Keratinocyte (primary cell): ENCODE measurements at regions not wholly inside any gene's neighbourhood (a gene's known extent, or its start where the extent isn't known, plus 50 kb on each side); places are given as distances from the start of the nearest gene placed in this dataset.

ENCODE experiments used
- CTCF ChIP-seq, 3 experiments: IDR thresholded peaks in 1 of 3; conservative IDR thresholded peaks in 1 of 3; optimal IDR thresholded peaks in 1 of 3; 2 replicates in 2 of 3; 3 replicates in 1 of 3; pipeline versions ENCODE3 to v1.5.1; 2011; ENCODE audit warnings: low read length in 3 of 3, mild to moderate bottlenecking in 3 of 3, moderate library complexity in 2 of 3, control low read depth in 1 of 3, inconsistent platforms in 1 of 3; ENCODE audit not compliant: insufficient read depth in 2 of 3; ENCODE audit errors: extremely low read depth in 1 of 3
- EZH2 ChIP-seq: IDR thresholded peaks from one replicate; pipeline ENCODE4 v1.6.1; 2012; ENCODE audit warnings: inconsistent platforms, mild to moderate bottlenecking, low read length, moderate library complexity

GRCh38 chr5:101278917-101279316 lies 375.8 kb upstream of the ST8SIA4 start:
- no peak for TF ChIP-seq CTCF (optimal IDR thresholded peaks at IDR 0.05 in 1 of 3, IDR thresholded peaks at IDR 0.05 in 1 of 3, conservative IDR thresholded peaks at IDR 0.05 in 1 of 3; ENCODE audit: extremely low read depth in 1 of 3, insufficient read depth in 2 of 3, low read length in 3 of 3)
- TF ChIP-seq EZH2, result no peak
